ENCODE measurements at regions not wholly inside any gene's neighbourhood (a gene's known extent, or its start where the extent isn't known, plus 50 kb on each side); places are given as distances from the start of the nearest gene placed in this dataset.

DNA sequence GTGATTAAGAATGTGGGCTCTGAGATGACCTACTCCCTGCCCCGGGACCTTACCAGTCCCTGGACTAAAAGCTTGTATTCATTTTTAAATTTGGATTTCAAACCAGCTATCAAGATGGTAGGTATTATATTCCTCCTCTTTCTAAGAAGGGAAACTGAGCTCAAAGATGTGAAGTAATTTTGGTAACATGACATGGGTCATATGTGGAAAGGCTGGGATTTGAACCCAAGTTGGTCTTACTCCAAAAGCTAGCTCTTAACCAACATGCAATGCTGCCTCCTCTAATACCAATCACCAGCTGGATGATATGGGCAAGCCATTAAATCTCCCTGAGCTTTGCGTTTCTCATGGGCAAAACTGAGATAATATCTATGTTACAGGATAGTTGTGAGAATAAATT is 166.4 kb upstream of the SLC38A2 start:
- DNase-seq = no peak

DNA sequence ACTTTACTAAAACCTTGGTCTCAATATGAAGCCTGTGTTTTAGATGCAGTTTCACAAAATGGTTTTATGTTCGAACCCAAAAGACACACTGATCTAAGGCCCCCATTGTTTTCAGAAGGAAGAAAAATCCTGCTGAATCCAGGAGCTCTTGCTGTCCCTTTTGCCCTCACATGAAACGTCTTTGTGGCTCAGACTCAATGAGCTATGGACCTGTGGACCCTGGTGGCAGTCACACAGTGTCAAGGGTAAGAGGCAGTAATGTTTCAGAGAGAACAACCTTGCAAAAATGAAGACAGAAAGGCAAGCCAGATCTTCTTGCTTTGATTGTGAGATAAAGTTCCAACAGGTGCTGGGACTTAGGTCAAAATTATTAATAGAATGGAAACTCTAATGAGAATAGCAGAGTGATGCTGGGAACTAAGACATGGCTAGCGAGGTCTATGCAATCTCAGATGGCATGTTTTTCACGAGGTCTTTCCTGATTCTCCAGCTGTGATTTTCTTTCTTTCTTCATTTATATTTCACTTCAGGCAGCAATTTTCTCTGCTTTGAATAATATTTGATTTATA is 164.9 kb upstream of the SLC38A2 start:
- DNase-seq = no peak

DNA sequence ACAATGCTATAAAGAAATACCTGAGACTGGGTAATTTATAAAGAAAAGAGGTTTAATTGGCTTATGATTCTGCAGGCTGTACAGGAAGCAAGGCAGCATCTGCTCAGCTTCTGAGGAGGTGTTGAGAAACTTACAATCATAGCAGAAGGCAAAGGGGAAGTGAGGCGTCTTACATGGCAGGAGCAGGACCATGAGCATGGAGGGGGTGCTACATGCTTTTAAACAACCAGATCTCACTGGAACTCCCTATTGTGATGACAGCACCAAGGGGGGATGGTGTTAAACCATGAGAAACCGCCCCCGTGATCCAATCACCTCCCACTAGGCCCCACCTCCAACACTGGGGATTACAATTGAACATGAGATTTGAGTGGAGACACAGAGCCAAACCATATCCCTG is 163.7 kb upstream of the SLC38A2 start:
- peak in 2 of 3 donors; percentile 42 to 49 for DNase-seq

DNA sequence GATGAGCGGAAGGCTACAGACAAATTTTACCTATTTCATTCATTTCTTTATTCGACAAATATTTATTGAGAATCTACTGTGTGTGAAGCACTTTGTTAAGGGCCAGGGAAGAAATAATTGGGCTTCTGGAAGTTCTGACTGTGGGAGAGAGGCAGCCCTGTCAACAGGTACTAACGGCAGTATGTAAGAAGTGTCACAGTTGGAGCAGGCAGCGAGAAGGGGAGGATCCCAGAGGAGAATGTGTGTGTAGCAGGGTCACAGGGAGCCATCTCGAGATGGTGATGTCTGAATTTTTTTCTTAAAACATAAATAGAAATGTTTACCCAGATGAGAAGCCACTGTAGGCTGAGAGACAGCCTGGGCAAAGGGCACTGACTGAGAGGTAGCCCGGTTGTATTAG is 163.3 kb upstream of the SLC38A2 start:
- DNase-seq = no peak

DNA sequence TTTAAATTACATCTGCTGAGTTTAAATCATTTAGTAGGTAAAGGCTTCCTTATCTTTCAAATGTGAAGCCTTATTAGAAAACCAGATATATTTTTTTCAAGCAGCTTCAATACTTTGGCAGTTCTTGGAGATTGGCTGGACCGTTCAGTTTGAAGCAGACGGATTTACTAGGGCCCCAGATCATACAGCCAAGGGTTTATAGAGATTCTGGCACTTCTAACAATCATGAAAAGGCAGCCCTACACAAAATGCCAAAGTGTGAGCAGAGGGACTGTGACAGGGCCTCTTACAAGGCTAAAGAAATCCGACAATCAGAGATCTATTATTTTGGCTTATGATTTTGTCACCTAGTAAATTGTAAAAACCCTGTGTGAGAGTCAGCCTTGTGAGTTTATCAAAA is 162.8 kb upstream of the SLC38A2 start:
- no peak for DNase-seq

DNA sequence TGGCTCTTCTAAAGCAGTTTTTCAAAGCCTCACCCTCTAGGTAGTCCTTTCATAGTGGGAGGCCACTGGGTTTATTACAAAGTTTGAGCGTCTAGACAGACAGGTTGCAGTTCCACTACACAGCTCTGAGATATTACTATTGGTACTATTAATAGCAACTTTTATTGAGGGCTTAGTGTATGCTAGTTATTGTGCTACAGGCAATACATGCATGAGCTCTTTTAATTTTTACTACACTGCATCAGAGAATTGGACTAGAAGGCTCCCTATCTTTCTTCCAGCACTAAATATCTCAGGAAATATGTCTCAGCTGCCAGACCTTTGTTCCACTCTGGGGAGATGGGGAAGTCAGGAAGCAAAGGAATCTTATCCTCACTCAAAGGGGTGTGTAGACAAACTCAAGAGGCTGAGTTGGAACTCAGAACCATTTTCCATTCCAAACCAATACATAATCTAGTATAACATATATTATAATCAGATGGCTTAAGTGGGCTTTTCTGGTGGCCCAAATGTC is 161.8 kb upstream of the SLC38A2 start:
- no peak for DNase-seq

DNA sequence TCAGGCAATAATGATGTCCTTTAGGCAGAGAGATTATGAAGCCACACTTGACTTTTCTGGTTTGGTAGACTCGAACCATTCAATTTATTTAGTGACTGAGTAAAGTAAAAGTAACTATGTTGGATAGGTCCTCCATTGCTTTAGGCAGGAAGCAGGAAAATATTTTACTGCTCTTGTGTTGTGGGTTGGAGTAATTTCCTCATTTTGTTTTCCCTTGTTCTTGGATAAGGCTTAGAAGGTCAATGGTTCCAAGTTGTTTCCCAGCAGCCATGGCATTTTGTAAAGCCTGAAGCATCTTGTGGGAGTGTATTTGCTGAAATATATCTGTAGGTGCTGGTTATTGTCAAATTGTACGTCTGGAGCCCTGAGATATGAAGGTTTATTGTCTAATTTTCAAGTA is 161.2 kb upstream of the SLC38A2 start:
- no peak for DNase-seq

DNA sequence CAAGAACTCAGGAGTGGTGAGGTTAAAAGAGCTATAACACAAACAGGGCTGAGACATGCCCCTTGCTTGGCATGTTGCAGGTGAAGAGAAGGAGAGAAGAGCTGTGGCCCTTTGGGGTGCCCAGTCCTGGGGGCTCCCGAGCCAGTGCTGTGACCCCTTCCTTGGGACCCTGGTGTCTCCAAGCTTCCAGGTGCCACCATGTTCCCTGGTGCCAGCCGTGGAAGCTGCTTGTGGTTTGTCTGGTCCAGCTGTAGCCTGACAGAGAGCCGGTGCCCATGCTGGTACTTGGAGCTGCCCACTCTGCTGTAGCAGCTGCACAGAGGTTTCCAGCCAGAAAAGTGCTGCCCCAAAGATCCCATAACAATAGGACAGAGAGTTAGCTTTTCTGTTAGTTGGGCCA is 159.2 kb upstream of the SLC38A2 start:
- no peak for DNase-seq

DNA sequence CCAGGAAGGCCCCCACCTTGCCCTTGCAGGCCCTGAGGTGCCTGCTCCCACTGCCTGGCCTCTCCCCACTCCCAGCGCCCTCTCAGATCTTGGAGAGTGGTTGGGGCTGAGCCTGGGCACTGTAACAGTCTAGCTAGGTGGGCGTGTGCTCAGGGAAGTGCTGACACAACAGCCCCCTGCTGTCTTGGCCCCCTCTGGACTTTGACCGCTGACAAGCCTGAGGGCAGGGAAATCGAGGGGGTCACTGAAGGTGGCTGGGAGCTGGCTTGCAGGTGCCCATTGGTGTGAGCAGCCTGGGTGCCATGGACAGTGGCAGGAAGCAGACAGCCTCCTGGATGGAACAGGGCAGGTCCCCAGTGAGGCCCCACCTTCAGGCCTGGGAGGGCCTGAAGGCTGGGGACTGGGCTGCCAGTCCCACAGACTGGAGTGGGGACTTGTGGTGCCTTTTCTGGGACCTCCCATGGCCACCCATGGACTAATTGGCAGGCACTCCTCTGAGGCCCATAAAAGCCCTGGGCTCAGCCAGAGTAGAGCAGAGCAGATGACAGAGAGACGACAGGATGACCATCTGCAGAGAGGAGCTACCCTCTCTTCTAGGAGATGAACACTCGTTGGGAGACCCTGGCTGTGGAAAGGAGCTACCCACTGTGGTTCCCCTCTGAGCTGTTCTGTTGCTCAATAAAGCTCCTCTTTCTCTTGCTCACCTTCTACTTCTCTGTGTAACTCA is 158.6 kb upstream of the SLC38A2 start:
- DNase-seq = no peak

DNA sequence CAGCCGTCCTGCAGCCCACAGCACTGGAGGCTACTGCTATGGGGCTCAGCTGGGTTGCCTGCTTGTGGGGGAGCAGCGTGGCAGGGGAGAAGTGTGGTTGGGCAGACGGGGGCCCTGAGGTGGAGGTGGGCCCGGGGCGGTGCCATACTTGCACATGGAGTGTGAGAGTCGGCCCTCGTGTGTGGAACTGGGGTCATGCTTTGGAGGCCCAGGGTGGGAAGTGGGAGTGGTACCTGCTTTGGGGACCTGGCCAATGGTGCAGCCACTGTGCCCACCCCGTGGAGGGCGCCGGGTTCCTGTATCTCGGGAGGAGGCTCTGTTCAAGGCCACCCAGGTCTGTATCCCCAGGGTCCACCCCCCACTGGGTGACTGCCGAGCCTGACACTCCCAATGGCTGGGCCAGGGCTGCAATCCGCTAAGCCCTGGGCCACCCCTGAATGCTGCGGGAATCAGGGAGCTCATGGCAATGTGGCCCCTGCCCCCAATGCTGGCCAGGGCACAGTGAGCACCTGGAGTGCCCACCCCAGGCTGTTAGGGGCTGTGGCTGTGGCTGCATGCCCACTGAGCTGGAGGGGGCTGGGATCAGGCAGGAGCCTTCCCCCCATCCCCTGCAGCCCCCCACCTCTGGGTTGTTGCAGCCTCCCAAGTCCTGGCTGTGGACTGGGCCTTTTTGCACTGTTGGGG is 157.9 kb upstream of the SLC38A2 start:
- DNase-seq = no peak

DNA sequence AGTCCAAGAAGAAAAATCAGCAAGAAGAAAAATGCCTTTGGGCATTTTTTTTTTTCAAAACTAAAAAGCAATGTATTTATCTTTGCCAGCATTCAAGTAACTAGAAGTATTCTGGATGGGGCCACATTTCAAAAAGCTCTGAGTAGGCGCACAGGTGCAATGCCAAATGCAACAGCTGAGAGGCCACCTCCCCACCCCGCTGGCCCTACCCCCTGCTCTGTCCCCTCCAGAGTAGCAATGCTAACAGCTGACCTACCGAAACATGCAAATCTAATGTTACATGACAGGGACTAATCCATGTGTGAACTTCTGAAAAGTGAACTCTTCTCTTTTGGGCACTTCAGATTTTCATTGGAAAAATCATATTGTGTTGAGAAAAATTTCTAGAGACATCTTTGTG is 153.7 kb upstream of the SLC38A2 start:
- no peak for DNase-seq

DNA sequence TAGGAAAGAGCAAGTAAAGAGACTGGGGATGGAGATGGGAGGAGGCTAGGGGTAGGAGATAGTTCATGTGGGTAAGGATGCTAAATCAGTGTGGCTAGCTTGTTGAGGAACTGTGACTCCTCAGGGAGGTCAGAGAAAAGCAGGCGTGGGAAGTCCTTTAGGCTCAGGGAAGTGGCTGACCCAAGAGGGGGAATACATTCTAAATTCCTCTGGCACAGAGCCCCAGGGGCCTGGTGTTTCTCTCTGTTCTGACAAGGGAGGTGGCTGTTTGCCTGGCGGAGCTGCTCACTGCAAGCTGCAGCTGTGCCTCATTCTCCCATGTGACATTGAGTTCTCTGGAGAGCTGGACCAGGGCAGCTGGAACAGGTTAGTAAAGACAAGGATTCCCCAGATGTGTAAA is 152.2 kb upstream of the SLC38A2 start:
- DNase-seq = no peak

DNA sequence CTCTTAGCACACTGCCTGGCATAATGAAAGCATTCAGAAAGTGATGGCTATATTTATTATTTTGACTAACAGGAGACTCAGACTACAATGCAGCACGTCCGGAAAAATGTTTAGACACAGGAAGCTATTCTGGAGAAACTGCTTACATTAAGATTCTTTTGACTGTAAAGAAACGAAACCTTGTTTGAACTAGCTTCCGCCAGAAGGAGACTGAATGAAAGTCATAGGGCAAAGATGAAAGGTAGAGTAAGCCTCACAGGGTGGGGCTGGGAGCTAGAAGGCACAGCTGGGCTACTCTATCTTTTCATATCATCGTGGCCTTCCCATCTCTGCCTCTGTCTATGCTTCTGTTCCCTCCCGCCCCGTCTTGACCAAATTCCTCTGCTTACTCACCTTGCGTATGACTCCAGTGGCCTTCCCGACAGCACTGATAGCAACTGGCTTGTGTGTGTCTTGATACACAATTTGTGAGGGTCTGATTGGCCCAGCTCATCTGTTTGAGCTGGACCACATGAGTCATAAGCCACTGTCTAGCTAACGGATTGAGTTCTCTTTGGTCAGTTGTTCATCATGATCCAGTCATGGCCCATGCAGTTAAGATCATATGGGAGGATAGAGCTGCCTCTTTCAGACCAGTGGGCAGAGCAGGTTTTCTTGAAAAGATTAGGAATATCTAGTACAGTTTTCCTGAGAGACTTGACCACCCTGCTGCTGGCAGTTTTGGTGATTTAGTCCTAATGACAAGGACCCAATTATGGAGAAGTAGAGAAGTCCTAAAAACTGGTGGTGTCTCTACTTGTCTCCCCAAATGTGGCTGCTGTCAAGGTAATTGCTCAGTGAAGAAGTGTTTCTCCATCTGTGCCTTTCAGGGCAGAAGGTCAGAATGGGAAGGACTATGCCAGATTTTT is 151.5 kb upstream of the SLC38A2 start:
- DNase-seq = peak; percentile 7 to 47 (median 34)

DNA sequence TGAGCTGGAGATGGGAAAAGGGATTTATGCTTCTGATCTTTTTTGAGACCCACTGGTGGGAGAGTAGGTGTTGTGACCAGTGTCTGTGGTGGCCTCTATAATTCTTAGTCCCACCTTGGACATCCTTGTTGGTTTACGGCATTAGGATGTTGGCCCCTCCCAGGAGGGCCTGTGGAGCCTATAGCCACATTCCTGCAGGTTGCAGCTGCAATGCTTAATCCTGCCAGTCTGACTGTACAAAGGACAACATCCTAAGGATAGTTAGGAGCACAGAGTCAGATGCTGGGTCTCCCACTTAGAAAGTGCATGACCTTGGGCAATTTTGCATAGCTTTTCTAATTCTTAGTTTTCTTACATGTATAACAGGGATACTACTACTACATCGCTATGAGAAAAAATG is 150.9 kb upstream of the SLC38A2 start:
- DNase-seq = no peak

DNA sequence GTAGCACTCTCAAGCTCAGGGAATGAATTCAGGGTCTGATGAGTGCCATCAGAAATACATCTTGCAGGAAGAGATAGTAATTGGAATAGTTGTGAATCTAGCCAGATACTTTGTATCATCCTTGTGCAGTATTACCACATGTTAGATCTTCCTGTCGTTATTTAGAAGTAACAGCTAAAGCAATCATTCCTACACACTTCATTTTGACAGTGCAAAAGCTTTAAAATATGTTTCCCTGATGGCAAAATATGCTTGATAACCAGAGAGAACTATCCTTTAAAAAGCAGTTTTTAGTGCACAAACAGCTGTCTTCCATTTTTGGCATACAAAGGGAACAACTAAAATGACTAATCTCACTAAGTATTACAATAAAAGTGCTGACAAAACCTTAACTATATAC is 149.5 kb upstream of the SLC38A2 start:
- no peak for DNase-seq

DNA sequence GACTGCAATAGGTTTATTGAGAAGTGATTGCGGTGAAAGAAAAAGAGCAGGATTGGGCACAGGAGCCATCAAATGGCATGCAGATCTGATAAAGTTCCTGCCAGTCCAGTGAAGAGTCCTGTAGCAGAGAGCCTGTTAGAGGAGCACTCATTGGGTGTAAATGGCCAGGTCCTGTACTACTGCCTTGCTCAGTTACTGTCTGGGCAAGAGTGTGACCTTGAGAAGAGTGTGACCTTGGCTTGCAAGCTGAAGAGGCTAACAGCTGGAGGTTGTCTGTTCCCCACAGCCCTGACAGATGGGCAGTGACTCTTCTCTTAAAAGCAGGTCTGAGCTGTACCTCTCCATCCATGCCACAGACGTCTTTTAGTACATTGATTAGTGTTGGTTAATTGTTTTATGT is 148.6 kb upstream of the SLC38A2 start:
- DNase-seq = no peak

DNA sequence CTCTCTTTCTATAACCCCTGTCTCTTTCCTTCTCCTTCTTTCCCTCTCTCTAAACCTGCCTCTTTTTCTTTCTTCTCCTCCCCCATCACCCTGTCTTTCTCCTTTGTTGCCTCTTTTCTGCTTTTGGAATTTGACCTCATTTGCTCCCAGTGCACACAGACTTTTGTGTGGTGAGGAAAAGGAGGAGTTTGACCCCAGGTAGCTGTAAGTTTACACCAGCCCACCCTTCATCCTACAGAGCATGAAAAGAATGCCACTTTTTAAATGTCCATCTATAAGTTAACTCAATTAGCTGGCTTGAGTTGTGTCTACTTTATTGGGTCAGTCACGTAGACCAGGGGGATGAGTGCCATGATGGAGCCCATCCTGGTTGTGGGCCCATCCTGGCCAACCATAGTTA is 146.8 kb upstream of the SLC38A2 start:
- DNase-seq = peak in 1 of 3 donors; percentile 5

DNA sequence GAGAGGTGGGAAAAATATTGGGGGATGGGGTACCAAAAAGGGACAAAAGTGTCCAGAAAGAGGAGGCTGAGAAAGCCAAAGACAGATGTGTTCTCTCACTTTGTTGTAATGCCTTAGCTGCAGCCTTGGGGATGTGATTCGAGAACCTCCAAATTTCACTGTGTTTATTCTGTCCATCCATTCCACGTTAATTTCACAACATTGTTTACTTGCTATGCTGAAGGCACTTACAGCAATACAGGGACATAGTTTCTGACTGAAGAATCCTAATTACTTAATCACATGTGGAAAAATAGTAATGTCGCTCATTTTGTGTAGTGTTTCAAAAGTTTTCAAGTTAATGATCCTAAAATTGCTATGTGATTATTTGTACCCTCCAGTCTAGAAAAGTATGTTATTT is 146.2 kb upstream of the SLC38A2 start:
- DNase-seq = no peak

DNA sequence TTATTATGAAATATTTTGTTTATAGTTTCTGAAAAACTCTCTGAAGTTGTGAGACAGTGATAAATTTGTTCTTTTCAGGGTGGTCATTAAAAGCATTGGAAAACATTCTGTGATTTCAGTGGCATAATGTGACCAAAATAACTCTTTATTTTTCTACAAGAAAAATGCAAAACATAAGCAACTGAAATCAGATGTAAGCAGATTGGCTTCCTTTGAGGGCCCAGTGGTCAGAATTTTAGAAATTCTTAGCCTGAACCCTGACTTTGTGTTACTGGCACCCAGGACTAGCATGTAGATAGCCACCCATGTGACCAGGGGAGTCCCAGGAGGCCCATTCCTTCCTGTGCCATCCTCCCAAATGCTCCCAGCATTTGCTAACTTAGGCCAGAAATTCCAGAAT is 145.6 kb upstream of the SLC38A2 start:
- DNase-seq = no peak

DNA sequence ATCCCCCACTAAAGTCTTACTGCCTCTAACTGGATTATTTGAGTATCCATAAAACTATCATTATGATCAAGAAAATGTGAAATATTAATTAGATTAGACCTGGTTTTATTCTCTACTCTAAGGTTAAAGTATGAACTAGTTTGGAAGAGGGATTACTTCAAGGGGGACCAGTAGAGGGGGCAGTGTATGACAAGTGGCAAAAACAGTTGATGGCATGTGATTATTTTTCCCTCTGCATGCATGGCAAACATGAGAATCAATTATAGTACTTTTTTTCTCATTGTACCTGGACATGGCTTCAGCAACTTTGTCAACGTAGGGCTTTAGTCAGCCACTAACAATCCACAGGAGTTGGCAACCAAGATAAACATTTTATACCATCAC is 145.0 kb upstream of the SLC38A2 start:
- DNase-seq = no peak

DNA sequence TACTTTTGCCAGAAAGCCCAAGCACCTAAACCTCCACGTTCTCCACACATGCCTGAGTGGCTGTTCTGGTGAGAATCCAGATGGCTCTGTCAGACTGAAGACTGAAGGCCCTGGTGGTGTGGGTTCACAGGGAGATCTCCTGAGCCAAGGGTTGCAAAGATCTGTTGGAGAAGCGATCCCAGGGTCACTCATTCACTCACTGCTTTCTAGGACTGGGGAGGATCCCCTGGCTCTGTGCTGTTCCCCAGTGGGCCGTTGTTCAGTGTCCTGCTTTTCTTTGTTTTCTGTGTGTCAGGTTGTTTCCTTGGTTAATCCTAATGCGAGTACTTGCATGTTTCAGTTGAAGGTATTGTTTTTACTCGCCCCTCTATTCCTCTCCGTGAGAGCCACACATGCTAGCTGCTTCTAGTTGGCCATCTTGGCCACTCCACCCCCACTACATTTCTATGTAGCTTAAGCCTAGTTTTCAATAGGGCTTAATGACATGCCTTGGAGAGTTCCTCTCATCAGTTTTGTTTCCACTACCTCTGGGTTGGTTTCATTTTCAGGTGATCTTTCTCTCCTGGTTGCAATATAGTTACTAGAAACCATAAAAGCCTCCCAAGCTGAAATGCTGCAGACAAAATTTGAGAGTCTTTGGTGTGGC is 144.5 kb upstream of the SLC38A2 start:
- no peak for DNase-seq

DNA sequence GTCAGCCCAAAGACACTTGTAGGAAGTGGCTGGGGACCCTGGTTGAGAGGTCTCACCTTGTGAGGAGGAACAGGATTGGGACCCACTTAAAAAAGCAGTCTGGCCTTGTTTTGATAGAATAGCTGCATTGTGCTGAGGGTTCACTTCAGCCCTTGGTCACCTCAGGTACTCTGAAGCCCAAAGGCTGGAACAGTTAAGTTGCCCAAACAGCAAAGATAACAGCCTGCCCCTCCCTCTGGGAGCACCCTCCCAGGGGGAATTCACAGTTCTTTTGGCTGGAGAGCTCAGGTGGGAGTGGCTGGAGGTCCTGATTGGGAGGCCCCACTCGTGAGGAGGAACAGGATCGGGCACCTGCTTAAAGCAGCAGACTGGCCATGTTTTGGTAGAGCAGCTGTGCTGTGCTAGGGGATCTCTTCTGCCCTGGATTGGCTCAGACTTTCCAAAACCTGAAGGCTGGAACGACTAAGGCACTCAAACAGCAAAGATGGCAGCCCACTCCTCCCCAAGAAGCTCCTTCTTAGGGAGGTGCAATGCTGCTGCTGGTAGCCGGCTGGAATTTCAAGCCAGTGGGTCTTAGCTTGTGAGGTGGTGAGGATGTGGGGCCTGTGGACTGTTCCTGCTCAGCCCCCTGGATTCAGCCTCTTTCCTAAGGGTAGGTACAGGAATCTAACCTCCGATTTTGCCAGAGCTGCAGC is 143.8 kb upstream of the SLC38A2 start:
- no peak for DNase-seq
